GM12875 (cell line): ENCODE measurements at regions not wholly inside any gene's neighbourhood (a gene's known extent, or its start where the extent isn't known, plus 50 kb on each side); places are given as distances from the start of the nearest gene placed in this dataset.

Source experiments
- H3K4me3 ChIP-seq: one replicate; pipeline ENCODE4 v1.5.1; 2011; ENCODE audit warnings: low read depth, low read length, control low read depth
- CTCF ChIP-seq: IDR thresholded peaks from 2 replicates; pipeline ENCODE4 v1.5.1; 2011; ENCODE audit warnings: low read depth, mild to moderate bottlenecking, control low read depth, inconsistent platforms, low read length, moderate library complexity, borderline replicate concordance; ENCODE audit not compliant: insufficient read depth

- H3K4me3 ChIP-seq, result no peak overlapping the region
- no peak for TF ChIP-seq CTCF
Observed at GRCh38 chr2:8015848-8016600, 665.8 kb upstream of the ID2 start.

- no peak for TF ChIP-seq CTCF
- H3K4me3 ChIP-seq, result no peak overlapping the region
Observed at GRCh38 chr2:8016688-8017087, 665.2 kb upstream of the ID2 start.

- H3K4me3 ChIP-seq, result no peak overlapping the region
- no peak for TF ChIP-seq CTCF
Observed at GRCh38 chr2:8018956-8019355, 662.9 kb upstream of the ID2 start.

DNA sequence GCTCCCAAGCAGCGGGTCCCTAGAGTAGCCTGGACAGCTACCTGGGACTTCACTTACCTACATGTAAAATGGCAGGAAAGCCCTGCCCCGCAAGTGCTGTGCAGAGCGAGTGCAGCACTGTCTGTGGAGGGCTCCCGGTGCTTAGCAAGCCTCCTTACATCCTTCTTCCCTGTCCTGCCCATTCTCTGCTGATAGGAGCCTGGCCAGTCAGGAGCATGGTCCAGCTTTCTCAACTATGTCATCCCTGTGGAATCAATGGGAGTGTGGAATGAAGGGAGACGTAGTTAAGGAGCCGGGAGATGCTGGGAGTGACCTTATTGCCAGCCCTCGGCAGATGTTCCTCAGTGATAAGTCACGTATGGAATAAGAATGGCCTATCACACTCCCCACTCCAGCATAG lies 661.9 kb upstream of the ID2 start:
- TF ChIP-seq CTCF, result no peak
- H3K4me3 ChIP-seq, result no peak overlapping the region

DNA sequence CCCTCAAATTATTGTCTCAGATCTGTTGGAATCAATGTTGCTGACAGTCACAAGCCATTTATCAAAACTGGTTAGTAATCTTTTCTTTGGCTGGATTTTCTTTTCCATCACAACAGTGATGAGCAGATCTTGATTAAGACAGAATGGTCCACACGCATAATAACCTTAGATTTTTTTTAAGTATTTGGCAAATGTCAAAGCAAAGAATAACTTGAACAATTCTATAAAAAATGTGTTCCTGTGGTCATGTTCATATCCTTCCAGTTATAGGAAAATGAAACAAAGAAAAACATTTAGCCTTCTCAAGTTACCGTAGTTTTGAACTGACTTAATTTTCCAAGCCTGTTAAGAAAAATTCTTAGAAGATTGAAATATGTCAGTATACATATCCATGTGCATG lies 659.9 kb upstream of the ID2 start:
- TF ChIP-seq CTCF, result no peak
- no peak overlapping the region for H3K4me3 ChIP-seq

DNA sequence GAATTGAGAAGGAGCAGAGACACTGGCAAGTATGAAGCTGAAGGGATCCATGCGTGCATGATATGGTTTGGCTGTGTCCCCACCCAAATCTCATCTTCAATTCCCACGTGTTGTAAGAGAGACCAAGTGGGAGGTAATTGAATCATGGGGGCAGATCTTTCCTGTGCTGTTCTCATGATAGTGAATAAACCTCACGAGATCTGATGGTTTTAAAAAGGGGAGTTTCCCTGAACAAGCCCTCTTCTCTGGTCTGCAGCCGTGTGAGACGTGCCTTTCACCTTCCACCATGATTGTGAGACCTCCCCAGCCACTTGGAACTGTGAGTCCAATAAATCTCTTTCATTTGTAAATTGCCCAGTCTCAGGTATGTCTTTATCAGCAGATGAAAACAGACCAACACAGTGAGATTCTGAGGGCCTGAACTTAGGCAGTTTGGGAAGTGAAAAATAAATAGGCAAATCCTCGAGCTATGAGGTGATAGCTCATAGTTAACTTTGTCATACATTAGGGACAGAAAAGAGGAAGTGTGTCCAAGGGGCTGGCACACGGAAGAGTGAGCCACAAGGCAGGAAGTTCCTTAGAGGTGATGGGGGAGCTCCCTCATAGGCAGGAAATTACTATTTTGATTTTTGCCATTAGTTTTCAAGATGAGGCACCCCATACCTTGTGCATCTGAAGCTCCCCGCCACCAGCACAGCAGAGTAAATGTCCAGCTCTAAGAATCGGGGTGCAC lies 658.8 kb upstream of the ID2 start:
- TF ChIP-seq CTCF, result no peak
- no peak overlapping the region for H3K4me3 ChIP-seq

DNA sequence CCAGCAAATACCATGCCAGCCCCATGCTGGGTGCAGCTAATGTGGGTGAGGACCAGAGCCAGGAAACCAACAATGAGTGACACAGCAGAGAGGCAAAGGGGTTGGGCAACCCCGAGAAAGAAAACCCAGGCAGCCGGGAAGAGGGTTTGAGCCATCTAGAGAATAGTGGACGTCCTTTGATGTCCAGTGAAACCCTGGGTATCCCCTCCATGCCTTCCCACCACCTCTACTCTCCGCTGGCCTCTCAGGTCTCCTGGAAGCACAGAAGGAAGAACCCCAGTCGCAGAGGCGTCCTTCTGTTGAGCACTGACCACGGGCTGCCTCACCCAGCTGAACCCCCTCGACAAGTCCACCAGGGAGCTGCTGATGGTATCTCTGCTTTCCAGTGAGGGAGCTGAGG lies 657.4 kb upstream of the ID2 start:
- no peak for TF ChIP-seq CTCF

More for the DNA sequence above, 657.4 kb upstream of the ID2 start:
- no peak overlapping the region for H3K4me3 ChIP-seq
